Esophagus muscularis mucosa (tissue), 3 donors: ENCODE measurements at regions not wholly inside any gene's neighbourhood (a gene's known extent, or its start where the extent isn't known, plus 50 kb on each side); places are given as distances from the start of the nearest gene placed in this dataset.
"Not testable (repeated sequence)": the region's sequence is repeated elsewhere in the genome, so short reads cannot be mapped to it uniquely, and the experiment has no call there.

Experiments used
- CTCF ChIP-seq, 3 experiments: fragments of 200-600 bp in 2 of 3; fragments of 450-650 bp in 1 of 3; sonication (generic) in 2 of 3; IDR thresholded peaks; one replicate each; pipeline ENCODE4 v1.5.1; 2017 to 2019; ENCODE audit warnings: antibody characterized with exemption in 3 of 3, mild to moderate bottlenecking in 2 of 3, moderate library complexity in 1 of 3
- POLR2A ChIP-seq: fragments of 450-650 bp; IDR thresholded peaks from one replicate; pipeline ENCODE4 v1.6.1; 2017; ENCODE audit warnings: antibody characterized with exemption, moderate library complexity, mild to moderate bottlenecking, low read depth

- TF ChIP-seq CTCF (IDR thresholded peaks at IDR 0.05); POLR2A: not testable (repeated sequence)
Observed at GRCh38 chr21:7853426-7853825, 2668.0 kb upstream of the TPTE start.
